ENCODE measurements at regions not wholly inside any gene's neighbourhood (a gene's known extent, or its start where the extent isn't known, plus 50 kb on each side); places are given as distances from the start of the nearest gene placed in this dataset.
A peak's percentile ranks its signal among the peaks of the same experiment; 100 is the strongest.

DNA sequence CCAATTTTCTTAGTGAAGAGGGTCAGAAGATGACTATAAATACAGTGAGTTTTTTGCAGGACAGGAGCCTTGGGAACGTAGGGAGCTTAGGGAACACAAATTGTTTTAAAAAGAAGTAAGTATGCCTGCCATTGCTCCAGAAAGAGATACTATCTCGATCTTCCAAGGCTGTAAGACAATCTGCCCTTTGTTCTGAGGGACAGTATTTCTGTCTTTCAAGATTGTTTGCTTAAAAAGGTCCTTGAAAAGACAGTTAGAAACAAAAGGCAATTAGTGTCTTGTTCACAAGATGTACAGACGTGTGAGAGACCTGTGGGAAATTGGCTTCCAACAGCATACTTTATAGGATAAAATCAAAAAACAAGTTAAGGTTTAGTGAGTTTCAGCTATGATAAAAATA, 321.2 kb upstream of the FAR2 start:
- no peak for DNase-seq

DNA sequence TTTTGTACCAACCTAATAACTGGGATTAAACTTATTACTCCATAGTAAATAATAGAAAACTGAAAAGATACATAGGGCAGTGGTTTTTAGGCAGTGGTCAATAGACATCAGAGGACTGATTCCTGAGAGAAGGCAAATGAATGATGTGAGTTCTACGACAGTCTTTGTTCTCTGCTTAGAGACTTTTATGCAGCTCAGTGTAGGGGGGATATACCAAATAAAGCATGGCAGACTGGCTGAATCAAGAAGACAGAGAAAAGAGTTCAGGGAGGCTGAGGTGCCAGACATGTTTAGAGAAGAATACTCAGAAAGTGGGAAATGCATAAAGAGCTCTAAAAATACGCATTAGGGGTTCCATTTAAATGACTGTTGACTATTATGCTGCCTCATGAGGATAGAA, 320.8 kb upstream of the FAR2 start:
- DNase-seq = no peak

DNA sequence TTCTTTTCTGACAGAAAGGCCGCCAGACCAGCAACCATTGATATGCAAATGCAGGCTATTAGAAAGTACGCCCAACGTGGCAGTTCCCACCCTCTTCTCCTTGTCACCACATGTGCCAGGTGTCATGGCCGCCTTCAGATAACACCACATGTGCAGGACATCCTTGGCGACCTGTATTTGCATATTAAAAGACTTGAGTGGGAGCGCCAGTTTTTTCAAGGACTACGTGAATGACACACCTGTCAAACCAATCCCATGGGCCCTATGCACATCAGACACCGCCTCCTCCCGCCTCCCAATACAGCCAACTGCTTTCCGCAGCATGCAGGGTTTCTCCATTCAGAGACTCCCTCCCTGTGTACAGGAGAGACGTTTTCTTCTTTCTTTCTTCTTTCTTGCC, 318.6 kb upstream of the FAR2 start:
- no peak for DNase-seq

DNA sequence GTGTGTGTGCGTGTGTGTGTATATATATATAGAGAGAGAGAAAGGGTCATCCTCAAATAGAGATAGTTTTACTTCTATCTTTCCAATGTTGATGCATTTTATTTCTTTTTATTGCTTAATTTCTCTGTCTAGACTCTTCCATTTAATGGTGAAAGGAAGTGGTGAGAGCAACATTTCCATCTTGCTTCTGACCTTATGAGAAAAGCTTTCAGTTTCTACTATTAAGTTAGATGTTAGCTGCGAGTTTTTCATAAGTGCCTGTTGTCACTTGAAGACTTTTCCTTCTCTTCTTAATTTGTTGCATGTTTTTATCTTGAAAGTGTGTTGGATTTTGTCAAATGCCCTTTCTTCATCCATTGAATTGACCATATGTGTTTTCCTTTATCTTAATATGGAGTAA, 304.4 kb upstream of the FAR2 start:
- no peak for DNase-seq

DNA sequence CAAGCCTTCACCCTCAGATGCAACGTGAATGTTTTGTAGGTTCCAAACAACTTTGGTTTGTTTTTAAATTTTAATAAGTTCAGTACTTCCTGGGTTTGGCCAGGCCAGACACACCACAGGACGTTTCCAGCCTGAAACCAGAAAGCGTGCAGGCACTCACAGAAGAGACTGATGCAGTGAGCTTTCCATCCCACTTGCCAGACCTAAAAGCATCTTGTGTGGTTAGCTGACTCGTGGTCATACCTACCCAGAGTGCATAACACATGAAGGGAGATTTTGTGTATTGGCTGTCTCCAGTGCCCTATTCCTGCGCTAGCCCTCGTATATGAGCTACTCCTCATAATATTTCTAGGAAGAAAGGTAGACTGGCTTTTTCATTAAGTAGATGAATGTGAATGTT, 297.3 kb upstream of the FAR2 start:
- no peak for DNase-seq

DNA sequence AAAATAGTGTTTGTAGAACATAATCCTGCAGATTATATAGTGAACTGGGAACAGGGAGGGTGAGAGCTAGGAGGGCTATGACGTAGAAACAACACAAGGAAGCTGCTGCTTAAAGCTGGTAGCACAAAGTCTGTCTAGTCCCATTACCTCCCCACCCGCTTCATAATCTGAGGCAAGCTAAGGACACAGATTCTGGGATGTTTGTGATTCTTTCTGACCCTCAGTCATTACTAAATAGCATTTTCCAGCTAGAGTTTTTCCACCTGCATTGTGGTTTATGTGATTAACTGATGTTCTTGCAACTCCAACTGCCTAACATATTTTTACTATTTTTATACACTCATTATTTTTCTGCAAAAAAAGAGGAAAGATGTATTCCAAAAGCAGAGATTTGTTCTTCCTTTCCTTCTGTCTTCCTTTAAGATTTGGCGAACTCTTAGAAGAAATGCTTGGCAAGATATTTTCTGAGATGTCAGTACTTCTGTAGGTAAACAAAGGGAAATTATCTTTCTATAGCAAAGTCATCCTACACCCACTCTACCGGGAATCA, 293.2 kb upstream of the FAR2 start:
- no peak for DNase-seq

DNA sequence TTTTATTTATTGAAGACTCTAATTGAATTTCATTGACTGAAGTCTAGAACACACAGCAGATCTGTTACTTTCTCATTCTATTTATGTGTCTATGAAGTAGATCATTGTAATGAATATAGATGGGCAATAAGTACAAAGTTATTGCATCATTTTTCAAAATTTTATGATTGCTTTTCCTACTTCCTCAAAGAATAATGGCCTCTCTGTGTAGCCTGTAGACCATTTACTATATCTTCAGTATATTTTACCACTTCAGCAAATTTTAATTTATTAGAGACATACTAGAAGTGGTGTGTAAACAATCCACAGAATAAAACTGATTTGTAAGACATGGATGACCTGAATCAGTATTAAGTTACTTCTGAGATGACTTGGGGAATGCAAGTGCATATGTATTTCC, 291.7 kb upstream of the FAR2 start:
- no peak for DNase-seq

DNA sequence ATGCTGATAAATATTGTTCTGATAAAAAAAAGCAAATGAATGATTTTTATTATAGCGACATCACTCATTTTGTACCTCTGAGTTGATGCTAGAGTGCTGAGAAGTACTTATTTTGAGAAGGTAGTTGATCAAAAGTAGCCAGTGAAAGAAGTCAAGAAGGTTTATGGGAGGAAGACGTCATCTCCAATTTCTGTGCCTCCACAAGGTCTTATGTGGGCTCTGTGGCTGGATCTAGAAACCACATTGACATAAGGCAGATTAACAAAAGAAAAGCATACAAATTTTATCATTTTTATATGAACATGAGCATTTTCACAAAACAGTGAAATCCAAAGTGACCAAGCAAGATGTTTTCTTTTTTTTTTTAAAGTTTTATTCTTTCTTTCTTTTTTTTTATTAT, 289.5 kb upstream of the FAR2 start:
- no peak for DNase-seq

DNA sequence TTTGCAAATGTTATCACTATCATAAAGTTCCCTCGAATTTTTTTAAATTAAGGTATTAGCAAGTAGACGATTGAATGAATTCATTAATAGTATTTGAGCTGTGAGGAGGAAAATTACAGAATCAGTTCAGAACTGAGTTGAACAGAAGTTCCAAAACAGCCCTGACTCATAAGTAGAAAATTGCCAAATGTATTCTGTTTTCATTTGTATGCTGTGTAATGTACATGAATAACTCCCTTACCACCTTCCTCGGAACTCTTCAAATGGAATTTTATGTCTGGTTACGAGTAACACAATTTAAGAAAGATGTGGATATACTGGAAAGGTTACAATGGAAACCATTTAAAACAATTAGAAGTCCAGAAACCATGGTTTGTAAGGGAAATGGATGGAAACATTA, 283.3 kb upstream of the FAR2 start:
- no peak for DNase-seq

DNA sequence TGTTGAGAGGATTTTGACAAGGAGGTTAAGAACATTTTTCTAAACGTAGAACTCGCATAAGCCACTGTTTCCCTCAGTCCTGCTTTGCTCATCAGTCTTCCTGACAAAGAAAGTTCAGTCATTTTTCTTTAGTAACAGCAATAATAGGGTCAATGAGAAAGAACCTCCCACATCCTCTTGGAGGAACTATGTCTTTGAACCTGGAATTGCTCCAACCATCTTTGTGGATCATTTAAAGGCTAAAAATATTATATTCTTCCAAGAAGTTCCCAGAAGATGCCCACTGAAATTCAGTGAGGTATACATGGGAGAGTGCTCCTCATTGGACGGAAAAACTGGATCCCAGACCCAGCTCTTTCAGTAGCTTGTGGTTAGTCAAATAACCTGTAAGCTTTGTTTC, 282.8 kb upstream of the FAR2 start:
- DNase-seq = no peak

DNA sequence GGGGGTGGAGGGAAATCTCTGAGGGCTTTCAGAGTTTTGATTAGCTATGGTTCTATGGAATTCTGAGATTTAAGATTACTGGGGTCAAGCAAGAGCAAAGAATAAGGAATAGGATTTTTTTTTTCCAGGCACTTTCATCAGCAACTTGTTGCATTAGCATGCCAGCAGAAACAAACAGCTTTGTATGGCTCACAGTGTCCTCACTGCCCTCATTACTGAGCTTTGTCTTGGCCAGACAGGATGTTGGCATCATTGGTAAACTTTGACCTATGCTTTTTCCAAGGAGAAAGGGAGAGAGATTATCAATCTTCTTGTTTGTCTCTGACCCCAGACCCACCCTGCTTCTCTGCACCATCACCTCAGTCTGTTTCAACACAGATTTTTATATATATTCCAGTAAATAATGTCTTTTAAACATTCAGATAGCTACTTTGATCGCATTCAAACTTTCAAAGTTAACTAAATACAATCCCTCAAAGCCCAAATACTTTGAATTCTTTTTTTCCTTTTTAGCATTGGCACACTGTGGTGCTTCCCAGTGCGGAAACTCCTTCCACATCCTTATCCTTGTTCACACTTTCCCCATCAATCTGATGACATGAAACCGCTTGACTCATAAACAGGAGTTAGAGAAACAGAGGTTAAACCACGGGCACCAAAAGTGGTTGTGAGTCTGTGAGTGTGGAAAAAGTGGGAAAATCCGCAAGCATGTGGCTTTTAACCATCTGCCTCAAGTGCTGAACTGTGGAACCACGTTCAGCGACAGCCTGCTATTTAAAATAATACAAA, 282.2 kb upstream of the FAR2 start:
- no peak for DNase-seq

DNA sequence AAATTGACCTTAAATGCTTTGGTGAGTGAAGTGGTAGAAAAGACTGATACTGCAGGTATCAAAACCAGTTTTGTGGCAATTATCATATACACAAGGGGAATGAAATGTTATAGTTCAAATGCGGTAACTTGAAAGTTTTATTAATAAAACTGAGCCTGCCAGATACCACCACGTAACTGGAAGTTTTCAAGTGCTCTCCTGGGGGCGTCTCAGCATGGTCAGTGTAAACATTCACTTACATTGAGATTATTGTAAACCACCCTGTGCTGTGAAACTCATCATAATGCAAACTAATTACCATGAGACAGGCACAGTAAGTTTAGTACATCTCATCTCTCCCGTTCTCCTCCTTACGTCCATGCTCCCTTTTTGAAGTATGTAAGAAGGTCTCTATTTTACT, 280.7 kb upstream of the FAR2 start:
- DNase-seq = no peak

DNA sequence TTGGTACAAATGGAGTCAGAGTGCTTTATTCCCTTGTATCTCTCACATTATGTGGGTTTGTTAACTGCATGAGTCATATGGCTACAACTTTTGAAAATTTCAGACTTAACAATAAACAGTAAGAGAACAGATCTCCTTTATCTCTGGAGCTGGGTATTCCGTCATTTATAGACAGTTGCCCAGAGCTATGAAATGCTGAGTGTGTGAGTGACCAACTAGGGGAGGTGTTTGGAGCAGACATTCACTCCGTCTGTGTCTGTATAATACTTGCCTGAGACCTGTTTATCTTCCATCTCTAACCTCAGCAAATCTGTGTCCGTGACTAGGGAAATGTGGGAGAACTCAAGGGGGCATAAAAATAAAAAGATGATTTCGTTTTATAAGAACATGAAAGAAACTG, 279.9 kb upstream of the FAR2 start:
- no peak for DNase-seq

DNA sequence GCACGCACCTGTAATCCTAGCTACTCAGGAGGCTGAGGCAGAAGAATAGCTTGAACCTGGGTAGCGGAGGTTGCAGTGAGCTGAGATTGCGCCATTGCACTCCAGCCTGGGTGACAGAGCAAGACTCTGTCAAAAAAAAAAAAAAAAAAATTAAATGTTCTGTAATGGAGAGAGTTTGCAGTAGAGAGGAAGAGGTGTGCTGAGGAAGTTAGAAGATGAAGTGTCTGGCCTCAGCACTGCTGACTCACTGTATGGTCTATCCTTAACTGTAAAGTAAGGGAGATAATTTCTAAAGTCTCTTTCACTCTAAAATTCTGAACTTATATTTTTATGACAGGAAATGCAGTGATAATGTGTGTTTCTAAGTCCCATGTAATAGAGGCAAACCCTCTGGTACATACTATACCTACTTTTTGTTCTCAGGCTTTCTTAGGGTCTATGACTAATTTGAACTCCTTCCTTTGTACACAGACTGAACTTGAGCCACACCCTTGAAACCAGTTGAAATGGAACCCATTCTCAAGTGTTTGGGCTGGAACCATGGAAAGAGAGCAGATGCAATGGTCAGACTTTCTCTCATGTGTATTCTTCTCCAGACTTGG, 278.1 kb upstream of the FAR2 start:
- peak; percentile 51 for DNase-seq

DNA sequence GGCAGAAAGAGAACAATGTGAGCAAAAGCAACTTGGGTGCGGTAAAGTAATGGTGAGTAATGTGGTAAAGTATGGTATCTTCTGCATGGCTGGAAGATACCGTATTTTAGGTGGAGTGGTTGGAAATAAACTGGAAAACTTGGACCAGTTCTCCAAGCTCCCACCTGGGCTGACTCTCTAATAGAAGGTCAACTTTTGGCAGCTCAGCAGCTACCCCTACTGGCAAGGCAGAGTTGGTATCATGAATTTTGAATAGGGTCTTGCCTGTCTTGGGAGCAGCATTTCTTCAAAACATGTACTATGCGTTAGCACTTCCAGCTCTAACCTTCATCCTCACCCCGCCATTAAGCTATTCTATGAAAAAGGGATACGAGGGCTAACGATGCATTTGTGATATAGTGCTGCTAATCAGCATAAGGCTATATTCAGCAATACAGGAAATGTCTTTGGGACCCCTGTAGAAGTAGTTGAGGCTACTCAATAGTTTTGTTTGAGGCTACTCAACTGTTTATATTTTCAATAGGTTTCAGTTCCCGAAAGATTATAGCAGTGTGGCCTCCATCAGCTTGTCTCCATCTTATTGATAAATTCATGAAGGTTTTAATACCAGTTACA, 276.3 kb upstream of the FAR2 start:
- peak; percentile 62 for DNase-seq

DNA sequence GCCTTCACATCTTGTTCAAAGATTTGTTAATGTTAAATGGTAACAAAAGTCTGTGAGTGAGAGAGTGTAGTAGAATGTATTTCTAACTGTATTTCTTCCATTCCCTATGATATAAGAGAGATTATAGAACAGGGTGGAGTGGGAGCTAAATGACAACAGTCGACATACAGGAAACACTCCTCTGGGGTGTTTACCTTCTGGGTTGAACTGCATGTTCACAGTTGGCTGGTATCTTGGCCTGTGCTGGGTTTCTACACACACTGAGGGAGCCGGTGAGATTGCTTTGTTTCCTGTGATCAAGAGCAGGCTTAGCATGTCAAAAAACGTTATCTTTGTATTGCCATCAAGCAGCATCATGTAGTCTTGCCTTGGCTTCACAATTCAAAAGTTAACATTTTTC, 274.3 kb upstream of the FAR2 start:
- no peak for DNase-seq

DNA sequence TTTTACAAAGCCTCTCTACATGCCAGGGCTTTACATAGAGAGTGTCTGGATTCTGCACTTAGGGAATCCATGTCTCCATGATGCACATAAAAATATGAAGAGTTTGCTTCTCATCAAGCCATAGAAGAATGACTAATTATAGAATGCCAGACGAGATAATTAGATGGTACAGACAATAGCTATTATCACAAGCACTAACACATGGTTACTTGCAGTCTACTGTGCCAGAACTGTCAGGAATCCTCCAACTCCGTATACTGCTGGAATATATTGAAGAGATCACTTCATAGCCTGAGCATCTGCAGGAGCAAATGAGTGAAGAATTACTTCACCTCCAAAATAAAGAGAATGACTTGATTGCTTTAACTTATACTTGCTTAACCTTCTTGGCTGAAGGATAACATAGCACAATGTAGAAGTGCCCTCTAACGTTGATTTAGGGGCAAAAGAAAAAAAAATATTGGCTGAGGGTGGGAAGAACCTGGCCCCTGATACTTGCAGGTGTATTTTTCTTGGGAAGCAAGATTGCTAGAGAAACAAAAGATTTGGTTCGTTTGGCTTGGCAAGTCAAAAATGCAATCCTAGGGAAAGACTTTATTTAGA, 272.8 kb upstream of the FAR2 start:
- DNase-seq = no peak

DNA sequence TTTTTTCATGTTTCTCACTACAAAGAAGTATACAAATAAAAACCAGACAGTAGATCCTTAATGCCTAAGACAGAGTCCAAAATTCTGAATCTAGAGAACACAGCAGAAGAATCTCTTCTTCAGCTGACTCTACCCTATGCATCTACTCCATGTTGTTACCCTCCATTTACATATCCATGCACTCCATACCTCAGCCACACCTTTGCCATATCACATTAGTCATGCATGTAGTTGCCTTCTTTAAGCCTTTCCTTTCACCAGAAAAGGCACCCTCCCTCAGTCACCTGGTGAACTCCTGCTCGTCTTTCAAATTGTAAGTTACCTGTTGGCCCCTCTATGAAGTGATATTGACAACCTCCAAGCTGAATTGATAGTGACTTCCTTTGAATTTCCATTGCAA, 271.2 kb upstream of the FAR2 start:
- no peak for DNase-seq

DNA sequence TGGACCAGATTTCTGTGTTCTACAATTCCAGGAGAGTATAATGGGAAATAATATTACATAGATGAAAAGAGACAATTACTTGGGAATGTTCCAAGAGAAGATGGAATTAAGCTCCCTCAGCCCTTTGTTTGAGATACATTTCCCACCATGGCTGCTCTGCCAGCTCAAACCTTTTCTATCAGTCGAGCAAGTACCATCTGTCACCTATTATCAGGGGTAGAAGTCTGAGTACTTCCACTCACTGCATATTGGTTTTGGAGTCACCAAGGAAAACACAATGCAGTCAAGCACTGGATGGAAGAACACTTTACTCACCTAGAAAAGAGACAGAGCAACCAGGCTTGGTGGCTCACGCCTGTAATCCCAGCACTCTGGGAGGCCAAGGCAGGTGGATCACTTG, 270.4 kb upstream of the FAR2 start:
- DNase-seq = no peak

DNA sequence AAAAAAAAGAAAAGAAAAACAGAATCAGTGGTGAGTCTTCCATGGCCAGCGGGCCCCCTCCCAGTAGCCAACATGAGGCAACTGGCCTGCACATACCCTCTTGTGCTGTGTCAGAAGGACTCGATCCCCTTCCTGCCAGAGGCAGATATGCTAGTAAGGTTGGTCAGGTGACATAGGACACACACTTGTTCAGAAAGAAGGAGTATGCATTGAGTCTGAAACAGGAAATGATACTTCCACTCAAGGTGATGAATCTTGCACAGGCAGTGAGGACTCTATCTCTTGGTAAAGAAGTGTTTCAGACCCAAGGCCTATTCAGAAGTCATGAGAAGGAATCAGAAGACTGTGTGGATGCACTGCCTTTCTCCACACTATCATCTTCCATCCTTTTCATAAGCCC, 269.7 kb upstream of the FAR2 start:
- no peak for DNase-seq

DNA sequence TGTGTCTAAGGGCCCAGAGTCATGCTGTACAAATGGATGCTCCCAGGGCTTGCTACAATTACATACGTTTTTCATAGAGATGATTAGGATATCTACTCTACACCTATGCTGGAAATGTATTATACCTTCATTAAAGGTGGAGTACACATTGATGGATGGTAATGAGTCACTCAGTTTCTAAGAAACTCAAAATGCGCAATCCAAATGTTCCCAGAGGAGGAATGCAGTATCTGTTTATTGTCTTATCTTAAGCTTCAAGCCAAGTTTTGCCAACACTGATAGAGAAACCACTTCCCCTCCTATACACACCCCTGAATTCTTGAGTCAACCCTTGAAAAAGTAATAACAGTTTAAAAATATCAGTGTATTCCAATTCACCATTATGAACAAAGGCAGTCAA, 266.6 kb upstream of the FAR2 start:
- peak; percentile 61 for DNase-seq

DNA sequence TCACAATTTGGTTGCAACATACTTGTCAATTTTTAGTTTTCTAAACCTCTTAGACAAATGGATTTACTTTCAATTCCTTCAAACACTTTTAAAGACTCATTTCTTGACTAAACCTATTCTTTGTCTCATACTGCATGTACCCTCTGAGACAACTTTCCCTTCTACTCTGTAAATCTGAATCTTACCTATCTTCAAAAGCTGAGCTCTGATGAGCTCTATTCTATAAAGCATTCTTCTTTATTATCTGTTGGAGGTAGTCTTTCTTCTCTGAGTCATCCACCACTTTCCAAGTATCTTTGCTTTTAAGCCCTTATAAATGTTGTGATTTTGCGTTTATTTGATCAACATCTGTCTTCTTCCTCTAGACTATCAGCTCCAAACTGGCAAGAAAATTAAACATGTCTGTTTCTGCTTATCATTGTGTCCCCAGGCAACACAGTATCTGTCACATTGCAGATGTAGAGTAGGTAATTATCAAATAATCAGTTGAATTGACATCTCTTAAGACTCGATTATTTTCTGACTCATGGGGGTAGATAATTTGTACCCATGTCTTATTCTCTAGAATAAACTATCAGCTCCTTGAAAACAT, 265.6 kb upstream of the FAR2 start:
- DNase-seq = peak; percentile 52

DNA sequence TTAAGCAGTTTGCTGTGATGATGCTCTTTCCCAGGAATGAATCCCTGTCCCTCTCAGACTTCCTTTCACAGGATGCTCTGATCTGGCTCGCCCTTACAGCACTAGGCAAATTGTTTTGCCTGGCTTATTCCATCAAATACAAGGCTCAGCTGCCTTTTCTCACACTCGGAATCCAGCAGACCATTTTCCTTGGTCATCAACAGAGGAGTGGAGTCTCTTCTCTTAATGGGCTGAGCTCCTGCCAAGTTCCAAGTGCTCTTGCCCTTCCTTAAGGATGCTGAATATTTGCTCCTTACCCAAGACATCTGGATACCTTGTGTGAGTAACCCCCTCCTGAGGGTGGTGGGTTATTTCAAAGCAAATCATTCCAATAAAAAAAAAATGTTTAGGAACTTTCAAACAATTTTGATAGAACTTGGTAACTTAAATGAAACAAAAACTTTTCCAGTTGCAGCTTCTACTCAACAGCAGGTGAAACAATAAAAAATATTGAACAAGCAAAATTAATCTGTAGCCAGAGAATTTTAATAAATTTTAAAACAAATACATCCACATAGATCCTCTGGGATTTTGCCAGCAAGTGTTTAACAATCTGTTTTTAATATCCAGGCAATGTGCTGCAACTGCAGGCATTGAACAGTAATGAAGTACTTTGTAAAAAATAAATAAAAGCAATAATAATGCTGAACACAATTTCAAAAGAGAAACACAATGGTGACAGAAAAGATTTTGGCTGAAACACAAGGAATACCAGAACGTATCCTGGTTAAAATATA, 264.0 kb upstream of the FAR2 start:
- no peak for DNase-seq
